ENCODE measurements at regions not wholly inside any gene's neighbourhood (a gene's known extent, or its start where the extent isn't known, plus 50 kb on each side); places are given as distances from the start of the nearest gene placed in this dataset.

- no peak for DNase-seq (ENCODE audit: insufficient read length, low spot score)
- FAIRE-seq, result no peak
Observed at GRCh38 chr4:24126776-24127175, 236.9 kb upstream of the PPARGC1A start.

GRCh38 chr4:24121395-24122175 lies 231.7 kb upstream of the PPARGC1A start:
- no peak for FAIRE-seq
- no peak for DNase-seq (ENCODE audit: insufficient read length, low spot score)

- no peak for DNase-seq (ENCODE audit: insufficient read length, low spot score)
- FAIRE-seq, result no peak
Observed at GRCh38 chr4:24117975-24118374, 228.1 kb upstream of the PPARGC1A start.

- no peak for DNase-seq (ENCODE audit: insufficient read length, low spot score)
- no peak for FAIRE-seq
Observed at GRCh38 chr4:24116107-24116506, 226.3 kb upstream of the PPARGC1A start.

GRCh38 chr4:24114919-24115500 lies 225.2 kb upstream of the PPARGC1A start:
- DNase-seq (ENCODE audit: insufficient read length, low spot score) (no peak), FAIRE-seq (no peak)

- no peak for DNase-seq (ENCODE audit: insufficient read length, low spot score)
- no peak for FAIRE-seq
Observed at GRCh38 chr4:24114444-24114843, 224.6 kb upstream of the PPARGC1A start.

GRCh38 chr4:24112466-24112865 lies 222.6 kb upstream of the PPARGC1A start:
- DNase-seq (ENCODE audit: insufficient read length, low spot score), result no peak
- no peak for FAIRE-seq

GRCh38 chr4:24108567-24108966 lies 218.7 kb upstream of the PPARGC1A start:
- no peak for FAIRE-seq
- no peak for DNase-seq (ENCODE audit: insufficient read length, low spot score)

GRCh38 chr4:24105327-24106038 lies 215.6 kb upstream of the PPARGC1A start:
- DNase-seq (ENCODE audit: insufficient read length, low spot score) (no peak), FAIRE-seq (no peak)

GRCh38 chr4:24104158-24104565 lies 214.3 kb upstream of the PPARGC1A start:
- FAIRE-seq (no peak), DNase-seq (ENCODE audit: insufficient read length, low spot score) (no peak)

- FAIRE-seq (no peak), DNase-seq (ENCODE audit: insufficient read length, low spot score) (no peak)
Observed at GRCh38 chr4:24103434-24104157, 213.7 kb upstream of the PPARGC1A start.

- no peak for DNase-seq (ENCODE audit: insufficient read length, low spot score)
- no peak for FAIRE-seq
Observed at GRCh38 chr4:24102621-24103020, 212.8 kb upstream of the PPARGC1A start.

GRCh38 chr4:24096603-24097002 lies 206.8 kb upstream of the PPARGC1A start:
- FAIRE-seq, result no peak

GRCh38 chr4:24094726-24095125 lies 204.9 kb upstream of the PPARGC1A start:
- DNase-seq (ENCODE audit: insufficient read length, low spot score), result no peak
- no peak for FAIRE-seq

More at GRCh38 chr4:24096603-24097002, 206.8 kb upstream of the PPARGC1A start:
- no peak for DNase-seq (ENCODE audit: insufficient read length, low spot score)

- no peak for DNase-seq (ENCODE audit: insufficient read length, low spot score)
- no peak for FAIRE-seq
Observed at GRCh38 chr4:24093446-24093845, 203.6 kb upstream of the PPARGC1A start.

GRCh38 chr4:24091639-24092233 lies 201.9 kb upstream of the PPARGC1A start:
- FAIRE-seq (no peak), DNase-seq (ENCODE audit: insufficient read length, low spot score) (no peak)

GRCh38 chr4:24089851-24090534 lies 200.1 kb upstream of the PPARGC1A start:
- no peak for DNase-seq (ENCODE audit: insufficient read length, low spot score)
- no peak for FAIRE-seq

GRCh38 chr4:24080871-24081270 lies 191.0 kb upstream of the PPARGC1A start:
- no peak for DNase-seq (ENCODE audit: insufficient read length, low spot score)
- no peak for FAIRE-seq

- FAIRE-seq (no peak), DNase-seq (ENCODE audit: insufficient read length, low spot score) (no peak)
Observed at GRCh38 chr4:24078347-24078962, 188.6 kb upstream of the PPARGC1A start.

- FAIRE-seq (no peak), DNase-seq (ENCODE audit: insufficient read length, low spot score) (no peak)
Observed at GRCh38 chr4:24076811-24077210, 187.0 kb upstream of the PPARGC1A start.
